HL-60 (cell line): ENCODE measurements at regions not wholly inside any gene's neighbourhood (a gene's known extent, or its start where the extent isn't known, plus 50 kb on each side); places are given as distances from the start of the nearest gene placed in this dataset.

ENCODE experiments used
- DNase-seq, 2 experiments: peaks; one replicate each; pipeline ENCODE4 v3.0.0-alpha.2; 2010 to 2020; ENCODE audit warnings: low read depth in 1 of 2, low spot score in 1 of 2
- H3K27ac ChIP-seq: fragments of 250-450 bp; sonication (Bioruptor Pico); replicated peaks from 2 replicates; pipeline ENCODE4 v1.5.1; 2020; ENCODE audit warnings: mild to moderate bottlenecking, moderate library complexity
- H3K27me3 ChIP-seq: fragments of 250-450 bp; sonication (Bioruptor Pico); 2 replicates; pipeline ENCODE4 v1.5.1; 2021; ENCODE audit warnings: mild to moderate bottlenecking, moderate library complexity; ENCODE audit not compliant: insufficient read depth, poor library complexity, severe bottlenecking
- H3K4me3 ChIP-seq: replicated peaks from 2 replicates; pipeline ENCODE4 v1.5.1; 2011; ENCODE audit warnings: mild to moderate bottlenecking, control low read depth, low read length; ENCODE audit not compliant: insufficient read depth
- CTCF ChIP-seq: IDR thresholded peaks from one replicate; pipeline ENCODE4 v1.5.1; 2011; ENCODE audit warnings: low read length, control low read depth, inconsistent platforms; ENCODE audit not compliant: insufficient read depth
- GABPA ChIP-seq: IDR thresholded peaks from 2 replicates; pipeline ENCODE4 v1.6.1; 2012; ENCODE audit warnings: low read depth
- POLR2AphosphoS5 ChIP-seq: IDR thresholded peaks from 2 replicates; pipeline ENCODE4 v1.6.1; 2012; ENCODE audit warnings: low read depth
- REST ChIP-seq: IDR thresholded peaks from 2 replicates; pipeline ENCODE4 v1.6.1; 2012; ENCODE audit warnings: low read depth; ENCODE audit not compliant: insufficient replicate concordance
- SPI1 ChIP-seq: IDR thresholded peaks from 2 replicates; pipeline ENCODE4 v1.6.1; 2012; ENCODE audit warnings: low read depth, mild to moderate bottlenecking, borderline replicate concordance

GRCh38 chr7:117972606-117973005 lies 99.4 kb upstream of the CTTNBP2 start:
- DNase-seq, result no peak
- TF ChIP-seq SPI1, result no peak
- no peak for TF ChIP-seq REST
- Histone ChIP-seq H3K4me3 (no peak overlapping the region), H3K27ac (no peak overlapping the region), H3K27me3 (no peaks in the 10 kb centered on the region)

GRCh38 chr7:117973975-117974374 lies 100.7 kb upstream of the CTTNBP2 start:
- TF ChIP-seq GABPA (no peak), CTCF (no peak), POLR2AphosphoS5 (no peak), REST (no peak), SPI1 (no peak)
- Histone ChIP-seq H3K4me3 (no peak overlapping the region), H3K27ac (no peak overlapping the region), H3K27me3 (no peaks in the 10 kb centered on the region)
- DNase-seq, result no peak

- no peak for DNase-seq
- Histone ChIP-seq H3K4me3 (no peak overlapping the region), H3K27me3 (no peaks in the 10 kb centered on the region), H3K27ac (no peak overlapping the region)
- TF ChIP-seq CTCF (no peak), GABPA (no peak), SPI1 (no peak), REST (no peak), POLR2AphosphoS5 (no peak)
Observed at GRCh38 chr7:117974891-117975290, 101.7 kb upstream of the CTTNBP2 start.

GRCh38 chr7:117975476-117975875 lies 102.2 kb upstream of the CTTNBP2 start:
- Histone ChIP-seq H3K27me3 (no peaks in the 10 kb centered on the region), H3K27ac (no peak overlapping the region), H3K4me3 (no peak overlapping the region)
- DNase-seq, result no peak
- TF ChIP-seq POLR2AphosphoS5 (no peak), REST (no peak), CTCF (no peak), SPI1 (no peak), GABPA (no peak)
